Activated CD8-positive, alpha-beta memory T cell treated with anti-CD3 and anti-CD28 coated beads, Interleukin-2, amount 50 U/mL, for 1 hour (primary cell): ENCODE measurements at regions not wholly inside any gene's neighbourhood (a gene's known extent, or its start where the extent isn't known, plus 50 kb on each side); places are given as distances from the start of the nearest gene placed in this dataset.

Experiments
- DNase-seq: peaks from one replicate; pipeline ENCODE4 v3.0.0-alpha.2; 2020; ENCODE audit errors: extremely low read depth

DNA sequence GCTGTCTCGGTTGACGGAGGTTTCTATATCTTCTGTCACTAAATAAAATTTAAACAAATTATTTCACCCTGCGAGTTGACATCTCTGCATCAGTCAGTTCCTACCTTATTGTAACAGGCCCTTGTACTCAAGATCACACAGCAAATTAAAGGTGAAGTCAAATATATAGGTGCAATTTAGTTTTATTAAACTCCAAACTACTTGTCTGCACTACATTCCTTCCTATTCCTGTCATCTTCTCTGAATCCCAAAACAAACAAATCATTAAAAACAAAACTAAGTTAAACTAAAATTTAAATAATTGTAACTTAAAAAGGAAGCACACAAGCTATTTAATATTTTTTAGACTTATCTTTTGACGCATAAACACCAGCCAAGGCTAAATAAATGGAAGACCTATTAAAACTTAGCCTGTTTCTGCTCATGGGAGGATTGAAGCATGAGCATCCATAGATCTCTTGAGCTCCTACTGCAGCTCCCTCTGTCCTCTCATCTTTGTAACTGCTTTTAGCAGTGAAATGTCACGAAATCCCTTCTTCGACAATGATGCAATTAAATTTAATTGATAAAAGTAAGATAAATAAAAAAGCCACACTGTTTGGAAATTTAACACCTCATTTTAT is 1152.3 kb upstream of the GJE1 start:
- no peak for DNase-seq

DNA sequence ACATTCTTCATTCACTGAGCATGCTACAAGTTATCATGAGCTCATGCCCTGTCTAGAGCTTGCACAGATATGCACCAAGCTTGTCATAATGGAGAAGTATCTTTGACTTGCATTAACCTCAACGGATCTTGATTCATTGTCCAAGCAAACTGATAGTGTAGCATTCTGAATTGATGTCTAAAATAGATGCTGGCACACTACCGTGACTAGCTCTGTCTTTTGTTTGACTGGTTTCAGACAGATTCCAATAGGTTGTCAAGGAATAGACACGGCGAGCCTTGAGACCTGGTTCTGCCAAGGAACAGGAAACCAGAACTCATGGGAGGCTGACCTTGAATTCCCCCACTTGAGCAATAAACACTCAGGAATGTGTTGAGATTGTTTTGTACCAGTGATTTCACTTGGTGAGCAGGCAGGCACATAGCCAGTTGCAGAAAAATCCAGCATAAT is 1153.1 kb upstream of the GJE1 start:
- no peak for DNase-seq

DNA sequence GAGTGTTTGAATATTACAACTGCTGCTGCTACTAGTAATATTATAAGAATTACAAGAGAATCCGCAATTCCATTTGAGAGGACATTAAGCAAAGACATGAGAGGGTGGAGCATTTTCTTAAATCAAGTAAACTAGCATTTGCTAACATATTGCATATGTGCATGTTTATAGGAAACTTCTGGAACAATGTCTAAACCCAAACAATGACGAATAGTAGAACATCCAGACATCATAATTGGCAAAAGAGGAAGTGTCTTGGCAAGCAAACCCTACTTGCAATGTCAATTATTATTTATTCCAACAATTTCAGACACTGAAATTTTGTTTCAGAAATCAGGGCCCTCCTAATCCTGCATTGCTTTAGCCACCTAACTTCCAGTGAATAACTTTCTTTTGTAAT is 1155.3 kb upstream of the GJE1 start:
- DNase-seq, result no peak

DNA sequence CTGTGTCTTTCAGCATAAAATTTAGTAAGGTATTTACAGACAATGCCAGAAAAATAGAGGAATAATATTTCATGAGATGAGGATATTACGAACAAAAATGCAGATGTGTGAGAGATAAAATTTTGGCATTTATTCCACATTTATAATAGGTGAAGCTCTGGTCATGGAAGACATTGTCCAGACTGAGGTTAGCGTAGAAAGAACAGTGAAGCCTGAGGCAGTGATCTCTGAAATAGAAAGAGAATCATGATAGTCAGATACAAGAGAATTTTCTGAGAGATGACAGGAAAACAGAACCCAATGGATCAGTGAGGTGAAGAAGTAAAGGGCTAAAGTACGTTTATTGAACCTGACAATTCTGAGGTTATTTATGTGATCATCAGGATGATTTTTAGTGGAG is 1155.9 kb upstream of the GJE1 start:
- no peak for DNase-seq

DNA sequence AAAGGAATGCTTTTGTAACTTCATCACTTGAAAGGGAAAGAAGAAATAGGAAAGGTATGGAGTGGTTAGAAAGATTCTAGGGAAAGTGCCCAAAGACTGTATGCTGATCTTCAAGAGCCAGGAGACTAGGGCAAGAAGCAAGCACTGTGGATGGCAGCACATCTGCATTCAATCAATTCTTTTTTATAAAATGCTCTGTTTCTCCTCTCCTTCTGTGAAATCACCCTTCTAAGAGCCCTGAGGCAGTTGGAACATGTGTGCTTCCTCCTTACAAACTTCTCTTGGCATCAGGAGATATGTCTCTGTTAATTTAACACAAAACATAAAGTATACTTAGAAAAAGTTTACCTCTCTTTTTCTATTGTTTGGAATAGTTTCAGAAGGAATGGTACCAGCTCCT is 1162.2 kb upstream of the GJE1 start:
- no peak for DNase-seq

DNA sequence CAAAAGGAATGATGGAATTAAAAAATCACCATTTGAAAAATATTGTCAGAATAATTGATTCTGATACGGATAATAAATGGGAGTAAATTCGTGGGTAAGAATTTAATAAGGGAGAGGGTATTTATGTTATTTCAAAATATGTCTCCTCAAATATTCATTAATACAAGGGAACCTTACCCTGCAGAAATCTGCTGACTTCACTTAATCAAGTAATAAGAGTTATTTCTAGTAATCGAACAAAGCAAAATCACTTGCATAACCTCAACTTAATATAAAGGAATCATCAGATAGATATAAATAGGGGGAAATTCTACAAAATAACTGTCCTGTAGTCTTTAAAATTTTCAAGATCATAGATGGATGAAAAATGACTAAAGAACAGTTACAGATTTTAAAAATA is 1164.7 kb upstream of the GJE1 start:
- DNase-seq, result no peak

DNA sequence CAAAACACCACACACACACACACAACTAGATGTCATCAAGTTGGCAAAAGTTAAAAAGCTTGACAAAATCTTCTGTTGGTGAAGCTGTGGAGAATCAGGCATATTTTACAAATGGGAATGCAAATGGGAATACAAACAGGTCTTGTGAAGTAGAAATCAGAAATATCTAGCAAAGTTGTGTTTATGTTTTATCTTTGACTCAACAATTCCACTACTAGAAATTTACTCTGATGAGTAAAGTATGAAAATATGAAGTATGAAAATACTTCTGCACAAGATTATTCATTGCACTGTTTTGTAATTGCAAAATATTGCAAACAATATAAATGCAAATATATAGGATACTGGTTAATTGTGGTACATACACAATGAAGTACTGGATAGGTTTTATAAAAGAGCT is 1166.0 kb upstream of the GJE1 start:
- DNase-seq, result no peak

DNA sequence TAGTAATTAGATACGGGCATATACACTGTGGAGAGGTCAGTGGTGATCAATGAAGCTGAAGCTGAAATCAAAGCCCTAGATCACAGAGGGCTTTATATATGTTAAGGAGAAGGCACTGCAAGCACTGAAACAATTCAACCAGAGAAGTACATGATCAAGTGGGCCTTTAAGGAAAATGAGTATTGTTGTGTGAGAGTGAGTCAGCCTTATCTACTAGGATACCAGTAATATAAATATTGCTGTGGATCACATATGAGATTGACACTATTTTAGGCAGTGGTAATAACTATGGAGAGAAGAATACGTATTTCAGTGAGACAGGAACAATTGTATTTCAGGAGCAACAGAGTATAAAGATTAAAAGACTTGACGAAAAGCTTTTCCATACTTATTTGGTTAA is 1172.2 kb upstream of the GJE1 start:
- no peak for DNase-seq

DNA sequence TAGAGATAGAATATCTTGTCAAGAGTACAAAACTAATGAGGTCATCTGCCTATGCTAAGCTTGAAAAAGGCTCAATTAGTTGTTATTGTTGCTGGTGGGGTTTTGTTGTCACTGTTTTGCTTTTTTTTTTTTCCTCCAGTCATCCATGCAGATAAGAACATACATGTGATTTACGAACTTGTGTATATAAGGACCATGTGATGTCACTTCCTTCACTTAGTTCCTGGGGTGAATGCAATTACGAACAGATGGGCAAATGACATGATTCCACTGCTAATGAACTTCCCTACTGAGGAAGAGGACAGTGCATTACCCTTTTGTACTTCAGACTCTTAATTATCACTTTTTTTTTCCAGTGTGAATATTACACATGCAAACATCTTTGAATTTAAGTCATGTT is 1175.3 kb upstream of the GJE1 start:
- DNase-seq, result no peak

DNA sequence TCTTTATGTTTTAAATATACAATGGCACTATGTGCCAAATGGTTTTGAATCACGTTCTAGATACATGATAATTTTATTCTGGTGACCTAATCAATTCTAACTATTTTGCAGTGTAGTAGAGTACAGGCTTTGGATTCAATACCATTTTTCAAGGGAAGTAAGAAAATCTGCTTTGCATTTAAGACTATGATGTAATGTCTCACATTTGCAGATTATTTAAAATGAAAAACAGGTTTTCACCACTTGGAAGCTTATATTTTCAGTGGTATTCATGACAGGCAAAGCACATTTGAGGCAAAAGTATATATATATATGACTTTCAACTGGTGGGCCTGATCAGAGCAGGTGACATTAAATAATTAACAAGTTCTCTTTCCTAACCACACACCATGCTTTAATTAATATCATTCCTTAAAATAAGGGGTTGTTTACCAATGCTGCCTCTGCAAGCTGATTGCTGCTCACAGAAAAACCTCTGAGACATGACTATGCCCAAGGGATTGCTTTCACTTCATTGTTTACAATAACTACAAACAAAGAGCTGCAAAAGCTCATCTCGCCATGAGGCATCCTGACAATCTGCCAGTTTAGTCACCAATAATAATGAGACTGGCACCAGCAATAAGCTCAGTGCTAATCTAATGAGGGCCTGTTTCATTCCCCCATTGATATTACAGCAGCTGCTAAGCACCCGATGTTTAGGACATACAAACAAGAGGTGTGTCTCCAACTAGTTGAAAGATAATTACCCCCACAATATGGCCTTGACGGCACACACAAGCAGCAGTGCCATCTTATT is 1176.0 kb upstream of the GJE1 start:
- no peak for DNase-seq

DNA sequence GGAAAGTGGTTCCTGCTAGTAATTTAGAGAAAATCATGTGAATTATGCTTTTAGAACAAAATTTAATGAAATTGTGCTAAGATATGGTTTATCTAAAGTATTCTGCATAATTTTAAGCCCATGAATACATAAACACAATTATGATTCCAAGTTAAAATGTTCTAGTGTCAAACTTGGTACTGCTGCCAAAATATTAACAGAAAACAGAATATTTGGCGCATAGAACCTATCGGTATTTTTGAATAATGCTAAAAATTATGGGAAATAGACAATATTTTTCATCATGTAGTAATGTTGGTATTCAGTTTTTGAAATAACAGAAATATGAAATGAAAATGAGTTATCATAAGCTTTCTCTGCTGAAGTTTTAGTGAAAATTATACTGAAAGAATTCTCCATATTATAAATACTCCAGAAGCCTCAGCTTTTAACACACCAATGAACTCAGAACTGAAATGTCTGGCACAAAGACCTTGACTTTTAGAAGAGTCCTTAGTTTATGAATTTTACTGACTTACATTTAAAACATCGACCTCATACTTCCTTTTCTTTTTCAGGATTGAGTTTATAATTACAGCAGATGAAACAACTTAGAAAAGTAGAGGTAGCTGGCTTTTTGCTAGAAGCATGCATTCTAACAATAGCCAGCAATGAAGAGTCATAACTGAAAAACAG is 1192.3 kb upstream of the GJE1 start:
- no peak for DNase-seq

DNA sequence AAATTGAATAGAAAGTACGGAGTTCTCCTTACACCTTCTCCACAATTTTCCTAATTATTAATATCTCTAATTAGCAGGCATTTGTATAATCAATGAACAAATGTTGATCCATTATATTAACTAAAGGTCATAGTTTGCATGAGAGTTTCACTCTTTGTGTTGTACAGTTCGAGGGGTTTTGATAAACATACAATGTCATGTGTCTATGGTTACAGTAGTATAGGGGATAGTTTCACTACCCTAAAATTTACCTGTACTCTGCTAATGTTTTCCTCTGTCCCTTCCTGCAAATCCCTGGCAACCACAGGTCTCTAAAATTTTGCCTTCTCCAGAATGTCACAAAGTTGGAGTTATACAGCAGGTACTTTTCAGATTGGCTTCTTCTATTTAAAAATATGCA is 1199.8 kb upstream of the GJE1 start:
- DNase-seq, result no peak

DNA sequence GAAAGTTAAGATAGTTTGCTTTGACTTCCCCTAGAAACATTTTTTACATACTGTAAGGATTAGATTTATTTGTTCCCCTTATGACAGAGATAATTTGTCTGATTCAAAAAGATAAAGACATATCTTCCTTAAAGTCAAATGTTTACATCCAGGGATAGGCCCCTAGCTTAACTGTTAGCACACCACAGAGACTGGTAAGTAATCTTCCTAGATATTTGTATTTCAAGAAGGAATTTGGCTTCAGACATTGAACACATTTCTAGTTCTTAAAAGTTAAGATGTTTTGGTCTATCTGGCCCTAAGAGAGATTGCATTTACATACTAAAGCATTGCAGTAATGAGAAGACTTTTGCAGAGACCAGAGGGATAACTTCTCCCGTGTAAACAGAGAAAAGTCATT is 1201.1 kb upstream of the GJE1 start:
- DNase-seq, result no peak

DNA sequence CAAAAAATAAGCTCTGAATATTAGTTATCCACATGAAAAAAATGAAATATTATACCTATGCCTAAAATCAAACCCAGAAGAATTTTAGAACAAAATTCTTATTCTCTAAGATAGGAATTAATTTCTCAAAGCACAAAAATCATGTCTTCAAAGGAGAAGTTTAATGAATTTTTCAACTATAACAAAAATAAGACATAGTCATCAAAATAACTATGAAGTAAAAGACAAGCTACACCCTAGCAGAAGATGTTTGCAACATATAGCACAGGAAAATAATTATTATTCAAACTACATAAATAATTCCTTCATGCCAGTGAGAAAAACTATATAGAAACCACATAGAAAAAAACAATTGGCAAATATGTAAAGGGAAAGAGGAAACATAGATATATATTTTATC is 1203.6 kb upstream of the GJE1 start:
- no peak for DNase-seq

DNA sequence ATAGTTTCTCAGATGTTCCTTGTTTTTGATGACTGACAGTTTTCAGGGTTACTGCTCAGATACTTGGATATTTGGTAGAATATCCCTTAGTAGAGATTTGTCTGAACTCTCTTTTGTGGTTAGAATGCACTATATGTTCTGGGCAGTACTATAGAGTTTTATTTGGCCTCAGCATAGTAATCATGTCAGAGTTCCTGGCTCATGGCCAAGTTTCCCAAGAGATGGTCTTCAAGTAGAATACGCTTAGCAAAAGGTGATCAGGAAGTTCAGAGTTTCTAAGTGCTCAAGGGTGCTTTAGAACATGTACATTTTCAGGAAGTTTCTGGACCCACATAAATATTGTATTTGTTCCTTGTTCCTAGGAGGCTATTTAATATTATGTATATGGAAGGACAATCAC is 1209.7 kb upstream of the GJE1 start:
- no peak for DNase-seq

DNA sequence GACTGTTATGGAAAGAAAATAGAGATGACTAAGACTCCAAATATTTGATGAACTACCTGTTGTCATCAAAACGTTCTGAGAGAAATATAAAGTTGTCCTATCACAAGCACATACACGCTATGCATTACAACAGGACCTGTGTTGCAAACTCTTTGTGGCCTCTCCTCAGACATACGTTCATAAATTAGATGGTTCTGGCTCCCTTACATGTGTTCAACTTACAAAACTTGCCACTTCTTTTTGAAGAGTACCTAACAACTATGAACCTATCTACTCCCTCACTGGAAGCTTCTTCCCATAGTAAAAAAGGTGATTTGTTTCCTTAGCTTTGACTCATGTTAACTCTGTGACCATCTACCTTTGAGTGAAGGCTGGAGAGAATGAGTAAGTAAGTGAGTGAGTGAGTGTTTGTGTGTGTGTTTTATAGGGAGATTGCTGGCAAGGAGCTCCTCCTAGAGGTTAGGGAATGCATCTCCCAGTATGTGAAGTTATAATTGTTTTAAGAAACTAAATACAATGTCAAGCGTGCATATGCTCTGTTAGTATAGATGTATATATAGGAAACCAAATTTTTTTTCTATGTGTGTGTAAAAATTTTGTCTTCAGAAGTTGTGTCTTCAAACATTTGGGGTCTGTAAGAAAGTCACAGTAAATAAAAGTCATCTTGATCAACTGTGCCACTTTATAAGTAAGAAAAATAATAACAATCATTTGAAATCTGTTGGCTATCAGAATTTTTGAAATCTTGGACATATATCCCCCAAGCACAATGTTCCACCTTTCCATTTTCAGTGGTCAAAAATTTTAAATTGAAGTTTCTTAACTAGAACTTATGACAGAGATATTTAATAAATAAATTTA is 1211.1 kb upstream of the GJE1 start:
- DNase-seq, result no peak

DNA sequence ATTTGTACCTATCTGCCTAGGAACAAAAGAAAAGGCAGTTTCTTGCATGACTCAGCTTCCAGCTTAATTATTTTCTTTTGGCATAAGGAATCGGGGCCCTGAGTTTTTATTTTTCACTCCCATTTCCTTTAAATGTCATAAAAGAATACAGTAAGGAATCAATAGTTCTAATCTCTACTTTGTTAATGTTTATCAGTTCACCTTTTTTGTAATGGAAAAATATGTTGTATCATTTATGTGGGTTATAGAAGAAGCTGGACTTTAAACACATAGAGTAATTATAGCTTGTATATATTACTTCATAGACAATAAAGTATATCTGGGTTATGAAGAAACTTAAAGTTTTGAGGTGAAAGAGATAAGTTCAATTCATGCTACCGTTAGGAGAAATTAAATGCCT is 1214.8 kb upstream of the GJE1 start:
- no peak for DNase-seq

DNA sequence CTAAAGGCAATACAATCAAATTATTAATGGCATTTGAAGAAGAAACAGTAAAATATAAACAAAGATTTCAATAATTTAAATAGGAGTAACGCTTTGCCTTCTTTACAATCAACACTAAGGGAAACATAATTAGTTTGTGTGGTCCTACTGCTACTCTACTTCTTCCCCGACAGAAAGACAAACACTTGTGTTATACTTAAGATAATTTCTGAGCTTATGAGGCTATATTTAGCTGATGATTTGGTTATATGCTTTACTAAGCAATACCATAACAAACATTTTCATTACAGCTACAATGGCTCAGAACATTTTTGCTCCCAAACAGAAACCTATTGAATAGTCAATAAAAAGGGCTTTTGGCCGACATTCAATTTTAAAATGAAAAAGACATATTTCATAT is 1217.2 kb upstream of the GJE1 start:
- no peak for DNase-seq

DNA sequence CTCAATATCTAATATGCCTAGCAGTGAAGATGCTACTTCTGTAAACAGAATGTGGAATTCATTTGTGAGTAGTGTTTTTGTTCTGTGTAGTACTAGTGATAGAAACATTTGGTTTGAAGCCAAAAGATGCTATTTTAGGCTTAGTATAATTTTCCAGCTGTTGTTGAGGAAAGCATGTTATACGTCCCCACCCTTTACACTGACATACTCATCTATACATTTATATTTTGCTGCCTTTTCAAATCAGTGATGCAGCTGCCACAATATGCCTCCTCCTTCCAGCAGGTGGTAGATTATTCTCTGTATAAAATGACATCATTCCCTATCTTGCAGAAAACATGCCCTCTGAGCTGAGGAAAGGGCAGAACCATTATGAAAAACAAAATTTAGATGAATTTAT is 1217.6 kb upstream of the GJE1 start:
- no peak for DNase-seq

DNA sequence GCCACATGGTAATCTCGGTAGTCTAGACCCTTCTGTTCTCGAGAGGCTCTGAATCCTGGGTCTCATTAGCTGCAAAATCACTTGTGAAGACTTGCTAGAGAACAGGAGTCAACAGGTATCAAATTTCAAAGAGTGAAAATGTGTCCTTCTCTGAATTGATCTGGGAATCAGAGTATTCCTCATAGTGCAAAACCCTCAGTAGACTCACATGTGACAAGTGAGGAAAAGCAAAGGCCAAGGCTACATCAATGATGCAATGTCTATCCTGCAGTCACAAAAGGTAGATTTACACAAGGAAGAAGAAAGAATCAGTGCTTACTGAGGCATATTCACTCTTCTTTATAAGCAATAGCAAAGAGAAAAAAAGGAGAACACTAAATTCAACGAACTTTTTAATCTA is 1220.0 kb upstream of the GJE1 start:
- DNase-seq, result no peak

DNA sequence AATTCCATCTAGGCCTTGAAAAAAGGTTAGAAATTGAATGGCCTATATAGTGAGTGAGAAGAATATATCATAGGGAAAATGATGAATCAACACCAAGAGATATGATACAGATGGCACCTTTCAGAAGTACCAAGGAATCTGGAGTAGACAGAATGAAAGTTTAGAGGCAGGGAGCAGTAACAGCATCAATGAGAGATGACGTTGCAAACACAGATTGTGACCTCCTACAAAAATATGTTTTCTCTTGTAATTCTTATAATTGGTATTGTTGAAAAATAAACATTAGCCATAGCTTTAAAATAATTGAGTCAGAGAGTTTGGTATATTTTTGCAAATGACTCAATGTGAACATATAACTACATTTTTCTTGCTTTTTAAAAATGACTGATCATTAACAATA is 1223.1 kb upstream of the GJE1 start:
- no peak for DNase-seq

DNA sequence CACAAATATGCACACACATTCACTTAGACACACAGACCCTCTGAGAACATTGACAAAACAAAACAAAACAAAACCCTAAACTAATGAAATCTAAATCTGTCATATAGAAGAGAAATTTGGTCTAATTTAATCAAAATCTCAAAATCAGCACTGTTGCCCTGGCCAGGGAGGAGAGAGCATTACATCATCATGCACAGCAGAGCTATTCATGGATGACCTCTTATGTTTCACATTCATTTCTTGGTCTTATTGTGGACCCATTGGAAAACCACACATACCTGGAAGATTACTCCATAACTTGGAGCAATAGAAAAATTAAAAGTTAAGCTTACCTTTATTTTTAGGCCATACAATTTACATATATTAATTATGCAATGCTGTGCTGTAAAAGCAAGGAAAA is 1223.6 kb upstream of the GJE1 start:
- DNase-seq, result no peak
